ENCODE measurements at regions not wholly inside any gene's neighbourhood (a gene's known extent, or its start where the extent isn't known, plus 50 kb on each side); places are given as distances from the start of the nearest gene placed in this dataset.

- TF ChIP-seq CTCF (IDR thresholded peaks at IDR 0.05; ENCODE audit: poor library complexity, severe bottlenecking) (no peak), MXI1 (conservative IDR thresholded peaks at IDR 0.05; ENCODE audit: poor library complexity, severe bottlenecking) (no peak), RAD21 (conservative IDR thresholded peaks at IDR 0.05) (no peak), POLR2AphosphoS5 (IDR thresholded peaks at IDR 0.05) (no peak)
These were observed 77.8 kb upstream of the ZNF618 start for GRCh38 chr9:113798062-113799030.

All from neural cell (in vitro differentiated cells).